ENCODE measurements at regions not wholly inside any gene's neighbourhood (a gene's known extent, or its start where the extent isn't known, plus 50 kb on each side); places are given as distances from the start of the nearest gene placed in this dataset.

DNA sequence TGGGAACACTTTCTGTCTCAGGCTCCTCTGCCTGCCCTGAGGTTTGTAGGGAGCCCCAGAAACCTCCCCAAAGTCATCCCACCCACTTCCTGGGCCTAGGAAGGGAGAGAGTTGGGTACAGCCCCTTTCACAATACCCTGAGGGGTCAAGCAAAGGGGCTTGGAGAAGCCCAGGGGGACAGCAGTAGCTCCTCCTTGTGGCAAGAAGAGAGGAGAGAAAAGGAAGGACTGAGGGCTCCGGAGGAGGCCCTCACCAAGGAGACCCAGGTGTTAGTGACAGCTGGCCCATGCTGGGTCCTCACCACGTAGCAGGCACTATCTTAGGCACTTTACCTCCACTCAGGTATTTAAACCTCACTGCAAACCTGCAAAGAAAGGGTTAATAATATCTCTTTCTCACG is 112.8 kb downstream of the IRX5 start:
- no peak for TF ChIP-seq EZH2 (IDR thresholded peaks at IDR 0.05; ENCODE audit: low read depth)
- TF ChIP-seq, protein P1, sequence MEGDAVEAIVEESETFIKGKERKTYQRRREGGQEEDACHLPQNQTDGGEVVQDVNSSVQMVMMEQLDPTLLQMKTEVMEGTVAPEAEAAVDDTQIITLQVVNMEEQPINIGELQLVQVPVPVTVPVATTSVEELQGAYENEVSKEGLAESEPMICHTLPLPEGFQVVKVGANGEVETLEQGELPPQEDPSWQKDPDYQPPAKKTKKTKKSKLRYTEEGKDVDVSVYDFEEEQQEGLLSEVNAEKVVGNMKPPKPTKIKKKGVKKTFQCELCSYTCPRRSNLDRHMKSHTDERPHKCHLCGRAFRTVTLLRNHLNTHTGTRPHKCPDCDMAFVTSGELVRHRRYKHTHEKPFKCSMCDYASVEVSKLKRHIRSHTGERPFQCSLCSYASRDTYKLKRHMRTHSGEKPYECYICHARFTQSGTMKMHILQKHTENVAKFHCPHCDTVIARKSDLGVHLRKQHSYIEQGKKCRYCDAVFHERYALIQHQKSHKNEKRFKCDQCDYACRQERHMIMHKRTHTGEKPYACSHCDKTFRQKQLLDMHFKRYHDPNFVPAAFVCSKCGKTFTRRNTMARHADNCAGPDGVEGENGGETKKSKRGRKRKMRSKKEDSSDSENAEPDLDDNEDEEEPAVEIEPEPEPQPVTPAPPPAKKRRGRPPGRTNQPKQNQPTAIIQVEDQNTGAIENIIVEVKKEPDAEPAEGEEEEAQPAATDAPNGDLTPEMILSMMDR (conservative IDR thresholded peaks at IDR 0.05): no peak; the same call in 1 of the 2 replicates
